Effector memory CD8-positive, alpha-beta T cell (primary cell): ENCODE measurements at regions not wholly inside any gene's neighbourhood (a gene's known extent, or its start where the extent isn't known, plus 50 kb on each side); places are given as distances from the start of the nearest gene placed in this dataset.
"Not testable (repeated sequence)": the region's sequence is repeated elsewhere in the genome, so short reads cannot be mapped to it uniquely, and the experiment has no call there.

ENCODE experiments used
- ATAC-seq: fragments of 150-1000 bp; cut with Tn5 transposase; replicated peaks from 2 replicates; pipeline ENCODE4 v1.10.0; 2021; ENCODE audit warnings: mild to moderate bottlenecking, moderate library complexity
- DNase-seq, 3 experiments: peaks; one replicate each; pipeline ENCODE4 v3.0.0; 2021
- H3K27ac Mint-ChIP-seq, 2 donors: one replicate each; pipeline ENCODE4 v1.8.0; 2022; ENCODE audit warnings: mild to moderate bottlenecking in 2 of 2, mixed read lengths in 2 of 2, moderate library complexity in 2 of 2
- H3K27me3 Mint-ChIP-seq, 2 donors: one replicate each; pipeline ENCODE4 v1.8.0; 2022; ENCODE audit warnings: mixed read lengths in 2 of 2
- H3K36me3 Mint-ChIP-seq: one replicate; pipeline ENCODE4 v1.8.0; 2022; ENCODE audit warnings: mild to moderate bottlenecking, moderate library complexity, mixed read lengths; ENCODE audit not compliant: insufficient read depth
- H3K4me1 Mint-ChIP-seq, 2 donors: one replicate each; pipeline ENCODE4 v1.8.0; 2022; ENCODE audit warnings: low read depth in 2 of 2, mixed read lengths in 2 of 2
- H3K4me3 Mint-ChIP-seq, 2 donors: one replicate each; pipeline ENCODE4 v1.8.0; 2022; ENCODE audit warnings: mild to moderate bottlenecking in 2 of 2, mixed read lengths in 2 of 2, moderate library complexity in 2 of 2
- H3K9me3 Mint-ChIP-seq, 2 donors: one replicate each; pipeline ENCODE4 v1.8.0; 2022; ENCODE audit warnings: mixed read lengths in 2 of 2

DNA sequence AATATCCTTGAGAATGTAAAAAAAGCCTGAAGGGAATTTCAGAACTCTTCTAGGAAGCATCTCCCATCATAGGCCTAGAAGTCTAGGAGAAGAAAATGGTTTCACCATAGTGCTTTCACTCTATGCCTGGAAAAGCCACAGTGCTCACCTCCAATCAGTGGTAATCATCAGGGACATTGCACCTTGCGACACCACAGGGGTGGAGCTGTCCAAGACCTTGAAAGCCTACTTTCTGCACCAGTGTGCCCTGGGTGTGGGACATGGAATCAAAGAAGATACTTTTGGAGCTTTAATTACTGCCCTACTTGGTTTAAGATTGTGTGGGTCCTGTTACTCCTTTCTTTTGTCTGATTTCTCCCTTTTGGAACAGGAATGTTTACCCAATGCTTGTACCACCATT, 146.8 kb upstream of the NDST4 start:
- no peak overlapping the region for H3K4me3 Mint-ChIP-seq
- no peak overlapping the region for H3K27ac Mint-ChIP-seq
- H3K4me1 Mint-ChIP-seq = no peaks in the 10 kb centered on the region
- no peaks in the 10 kb centered on the region for H3K27me3 Mint-ChIP-seq
- DNase-seq (no peak), ATAC-seq (no peak)
- no peaks in the 10 kb centered on the region for H3K9me3 Mint-ChIP-seq
- no peaks in the 10 kb centered on the region for H3K36me3 Mint-ChIP-seq

DNA sequence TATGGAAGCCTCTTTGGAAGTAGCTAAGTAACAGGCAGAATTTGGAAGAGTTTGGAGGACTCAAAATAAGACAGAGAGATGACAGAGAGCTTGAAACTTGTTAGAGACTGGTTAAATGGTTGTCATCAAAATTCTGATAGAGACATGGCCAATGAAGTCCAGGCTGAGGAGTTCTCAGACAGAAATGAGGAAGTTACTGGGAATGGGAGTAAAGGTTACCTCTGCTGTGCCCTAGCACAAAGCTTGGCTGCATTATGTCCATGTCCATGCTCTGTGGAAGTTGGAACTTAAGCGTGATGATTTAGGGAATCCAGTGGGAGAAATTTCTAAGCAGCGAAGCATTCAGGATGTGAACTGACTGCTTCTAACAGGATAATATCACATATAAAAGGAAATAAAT, 146.2 kb upstream of the NDST4 start:
- no peak overlapping the region for H3K4me3 Mint-ChIP-seq
- H3K4me1 Mint-ChIP-seq = no peaks in the 10 kb centered on the region
- H3K27me3 Mint-ChIP-seq = no peaks in the 10 kb centered on the region
- H3K9me3 Mint-ChIP-seq = no peaks in the 10 kb centered on the region
- ATAC-seq (no peak), DNase-seq (no peak)
- no peak overlapping the region for H3K27ac Mint-ChIP-seq
- no peaks in the 10 kb centered on the region for H3K36me3 Mint-ChIP-seq

GRCh38 chr4:115249808-115250207, 136.4 kb upstream of the NDST4 start:
- Mint-ChIP-seq H3K9me3 (no peaks in the 10 kb centered on the region), H3K27ac (no peak overlapping the region), H3K27me3 (no peaks in the 10 kb centered on the region), H3K36me3 (no peaks in the 10 kb centered on the region), H3K4me1 (peaks cover 3% of the 10 kb centered on the region in 2 donors), H3K4me3 (no peak overlapping the region)
- ATAC-seq (no peak), DNase-seq (no peak)

GRCh38 chr4:115234405-115235093, 121.1 kb upstream of the NDST4 start:
- peak in 1 of 3 experiments; percentile 2 for DNase-seq
- Mint-ChIP-seq H3K9me3 (no peaks in the 10 kb centered on the region), H3K4me3 (no peak overlapping the region), H3K4me1 (peaks cover 7 to 8% of the 10 kb centered on the region in 2 donors), H3K27ac (no peak overlapping the region), H3K36me3 (no peaks in the 10 kb centered on the region), H3K27me3 (no peaks in the 10 kb centered on the region)
- ATAC-seq = peak; percentile 36

- Mint-ChIP-seq H3K9me3 (no peaks in the 10 kb centered on the region), H3K36me3 (no peaks in the 10 kb centered on the region), H3K27me3 (no peaks in the 10 kb centered on the region), H3K4me3 (no peak overlapping the region), H3K27ac (no peak overlapping the region), H3K4me1 (peaks cover 7 to 8% of the 10 kb centered on the region in 2 donors)
- DNase-seq = no peak
- ATAC-seq = no peak
These were observed 120.2 kb upstream of the NDST4 start for GRCh38 chr4:115233600-115233999.

DNA sequence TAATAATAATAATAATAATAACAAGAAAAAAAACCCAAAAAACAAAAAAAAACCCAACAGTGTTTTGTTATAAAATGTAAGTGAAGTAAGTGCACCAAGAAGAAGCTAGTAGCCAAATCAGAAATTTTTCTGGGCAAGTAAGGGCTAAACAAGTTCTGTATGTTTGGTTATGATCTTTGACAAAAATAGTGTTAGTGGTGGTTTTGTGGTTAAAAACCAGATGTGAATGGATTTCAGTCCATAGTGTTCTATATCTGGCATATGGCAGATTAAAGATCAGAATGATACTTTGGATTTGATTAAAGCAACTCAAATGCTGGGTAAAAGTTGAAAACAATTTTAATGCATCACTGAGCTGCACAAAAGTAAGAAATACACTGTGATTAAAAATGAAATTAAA, 116.5 kb upstream of the NDST4 start:
- peaks cover 0 to 2% of the 10 kb centered on the region in 2 donors for H3K9me3 Mint-ChIP-seq
- no peaks in the 10 kb centered on the region for H3K27me3 Mint-ChIP-seq
- H3K27ac Mint-ChIP-seq = no peak overlapping the region
- no peaks in the 10 kb centered on the region for H3K36me3 Mint-ChIP-seq
- peaks cover 5% of the 10 kb centered on the region in 2 donors for H3K4me1 Mint-ChIP-seq
- ATAC-seq = no peak
- DNase-seq = no peak
- no peak overlapping the region for H3K4me3 Mint-ChIP-seq

DNA sequence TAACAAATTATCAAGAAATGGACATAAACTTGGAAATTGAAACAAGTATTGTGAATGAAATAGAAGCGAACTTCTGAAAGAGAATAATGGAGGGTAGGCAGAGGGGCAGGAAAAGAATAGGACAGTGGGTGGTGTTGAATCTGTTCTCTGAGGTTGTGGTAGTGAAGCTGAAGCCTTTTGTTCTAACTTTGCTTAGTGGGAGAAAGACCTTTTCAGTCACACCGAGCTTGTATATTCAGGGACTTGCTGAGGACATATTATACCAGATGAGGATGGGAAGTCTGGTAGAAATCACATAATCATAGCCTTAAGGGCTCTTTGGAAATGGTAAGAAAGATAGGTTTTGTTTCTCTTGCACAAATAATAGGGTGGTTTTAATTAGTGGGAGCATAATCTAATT, 115.4 kb upstream of the NDST4 start:
- Mint-ChIP-seq H3K36me3 (no peaks in the 10 kb centered on the region), H3K27me3 (no peaks in the 10 kb centered on the region), H3K27ac (no peak overlapping the region), H3K9me3 (peaks cover 0 to 2% of the 10 kb centered on the region in 2 donors), H3K4me3 (no peak overlapping the region), H3K4me1 (peaks cover 0 to 3% of the 10 kb centered on the region in 2 donors)
- no peak for ATAC-seq
- DNase-seq = no peak

DNA sequence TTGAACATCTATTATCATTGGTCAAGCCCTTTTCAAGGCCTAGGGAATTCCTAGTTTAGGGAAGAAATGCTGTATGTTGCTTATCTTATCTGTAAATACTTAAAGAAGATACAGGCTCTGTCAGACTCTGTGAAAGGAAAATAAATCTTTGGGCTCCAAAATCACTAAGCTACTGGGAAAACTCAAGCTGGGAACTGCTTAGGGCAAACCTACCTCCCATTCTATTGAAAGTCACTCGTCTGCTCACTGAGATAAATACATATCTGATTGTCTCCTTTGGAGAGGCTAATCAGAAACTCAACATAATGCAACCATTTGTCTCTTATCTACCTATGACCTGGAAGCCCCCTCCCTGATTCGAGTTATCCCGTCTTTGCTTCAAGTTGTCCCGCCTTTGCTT, 108.6 kb upstream of the NDST4 start:
- Mint-ChIP-seq H3K27me3 (peaks cover 0 to 9% of the 10 kb centered on the region in 2 donors), H3K36me3 (no peaks in the 10 kb centered on the region), H3K4me1 (no peaks in the 10 kb centered on the region), H3K27ac (no peak overlapping the region), H3K9me3 (peaks cover 0 to 2% of the 10 kb centered on the region in 2 donors), H3K4me3 (no peak overlapping the region)
- no peak for DNase-seq
- no peak for ATAC-seq

DNA sequence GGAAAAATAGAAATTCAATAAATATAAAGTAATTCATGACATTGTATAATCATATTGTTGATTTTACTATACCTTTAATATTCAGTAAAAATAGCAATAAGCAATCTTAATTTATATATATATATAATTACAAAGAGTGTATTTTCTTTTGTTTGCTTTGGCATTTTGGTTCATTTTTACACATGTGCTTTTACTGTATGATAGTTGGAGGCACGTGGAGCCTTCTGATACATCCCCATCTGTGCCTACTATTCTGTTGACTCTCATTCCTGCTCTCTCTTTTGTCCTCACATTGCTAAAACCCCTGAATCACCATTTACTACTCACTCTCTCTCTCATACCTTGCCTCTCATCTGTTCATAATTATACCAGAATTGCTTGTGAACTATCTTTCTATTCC, 106.4 kb upstream of the NDST4 start:
- DNase-seq (no peak), ATAC-seq (no peak)
- no peaks in the 10 kb centered on the region for H3K36me3 Mint-ChIP-seq
- H3K4me1 Mint-ChIP-seq = no peaks in the 10 kb centered on the region
- H3K27ac Mint-ChIP-seq = no peak overlapping the region
- H3K9me3 Mint-ChIP-seq = no peaks in the 10 kb centered on the region
- H3K4me3 Mint-ChIP-seq = no peak overlapping the region
- H3K27me3 Mint-ChIP-seq = peaks cover 0 to 9% of the 10 kb centered on the region in 2 donors

GRCh38 chr4:115219315-115219860, 106.0 kb upstream of the NDST4 start:
- H3K27me3 Mint-ChIP-seq = peaks cover 0 to 9% of the 10 kb centered on the region in 2 donors
- no peak for ATAC-seq
- H3K9me3 Mint-ChIP-seq = no peaks in the 10 kb centered on the region
- no peak overlapping the region for H3K27ac Mint-ChIP-seq
- no peak overlapping the region for H3K4me3 Mint-ChIP-seq
- no peaks in the 10 kb centered on the region for H3K36me3 Mint-ChIP-seq
- DNase-seq = no peak
- H3K4me1 Mint-ChIP-seq = no peaks in the 10 kb centered on the region

- H3K27ac Mint-ChIP-seq = no peak overlapping the region
- no peaks in the 10 kb centered on the region for H3K9me3 Mint-ChIP-seq
- no peak for DNase-seq
- no peaks in the 10 kb centered on the region for H3K4me1 Mint-ChIP-seq
- H3K36me3 Mint-ChIP-seq = no peaks in the 10 kb centered on the region
- H3K4me3 Mint-ChIP-seq = no peak overlapping the region
- peaks cover 0 to under 1% of the 10 kb centered on the region in 2 donors for H3K27me3 Mint-ChIP-seq
- ATAC-seq = no peak
These were observed 102.5 kb upstream of the NDST4 start for GRCh38 chr4:115215935-115216334.

GRCh38 chr4:115213716-115214115, 100.3 kb upstream of the NDST4 start:
- Mint-ChIP-seq H3K27me3 (no peaks in the 10 kb centered on the region), H3K9me3 (no peaks in the 10 kb centered on the region), H3K4me3 (no peak overlapping the region), H3K27ac (no peak overlapping the region), H3K4me1 (no peaks in the 10 kb centered on the region), H3K36me3 (no peaks in the 10 kb centered on the region)
- DNase-seq (no peak), ATAC-seq (no peak)

DNA sequence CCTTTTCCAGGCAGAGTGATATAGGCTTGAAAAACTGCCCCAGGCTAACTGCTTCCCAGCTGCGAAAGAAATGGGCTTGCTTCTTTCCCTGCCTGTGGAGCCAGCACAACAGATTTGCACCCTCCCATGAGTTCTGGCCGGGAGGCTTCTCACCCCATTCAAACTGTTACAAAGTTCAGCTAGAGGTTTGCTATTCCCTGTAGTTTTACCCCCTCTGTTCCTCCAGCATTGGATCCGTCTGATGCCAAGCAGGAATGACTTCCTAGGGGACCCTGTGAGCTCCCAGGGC, 87.6 kb upstream of the NDST4 start:
- DNase-seq (no peak), ATAC-seq (no peak)
- Mint-ChIP-seq H3K4me1 (no peaks in the 10 kb centered on the region), H3K27me3 (no peaks in the 10 kb centered on the region), H3K9me3 (no peaks in the 10 kb centered on the region), H3K36me3 (no peaks in the 10 kb centered on the region), H3K27ac (no peak overlapping the region), H3K4me3 (no peak overlapping the region)

- H3K36me3 Mint-ChIP-seq, H3K9me3 Mint-ChIP-seq, H3K4me3 Mint-ChIP-seq, H3K27me3 Mint-ChIP-seq, ATAC-seq, H3K27ac Mint-ChIP-seq, DNase-seq, H3K4me1 Mint-ChIP-seq: not testable (repeated sequence)
These were observed 87.0 kb upstream of the NDST4 start for GRCh38 chr4:115200201-115201041.
